Uterus (tissue), 2 donors: ENCODE measurements at regions not wholly inside any gene's neighbourhood (a gene's known extent, or its start where the extent isn't known, plus 50 kb on each side); places are given as distances from the start of the nearest gene placed in this dataset.

Experiments
- POLR2A ChIP-seq, 2 donors: fragments of 450-650 bp; IDR thresholded peaks; one replicate each; pipeline ENCODE4 v1.6.1; 2016; ENCODE audit warnings: antibody characterized with exemption in 2 of 2, mild to moderate bottlenecking in 1 of 2, moderate library complexity in 1 of 2
- TF ChIP-seq, protein P1 (sequence below), 4 experiments: fragments of 200-600 bp in 2 of 4; fragments of 450-650 bp in 2 of 4; sonication (generic) in 2 of 4; IDR thresholded peaks; one replicate each; pipeline ENCODE4 v1.5.1; 2016 to 2019; ENCODE audit warnings: antibody characterized with exemption in 4 of 4, mild to moderate bottlenecking in 2 of 4, moderate library complexity in 1 of 4

- TF ChIP-seq, protein P1, sequence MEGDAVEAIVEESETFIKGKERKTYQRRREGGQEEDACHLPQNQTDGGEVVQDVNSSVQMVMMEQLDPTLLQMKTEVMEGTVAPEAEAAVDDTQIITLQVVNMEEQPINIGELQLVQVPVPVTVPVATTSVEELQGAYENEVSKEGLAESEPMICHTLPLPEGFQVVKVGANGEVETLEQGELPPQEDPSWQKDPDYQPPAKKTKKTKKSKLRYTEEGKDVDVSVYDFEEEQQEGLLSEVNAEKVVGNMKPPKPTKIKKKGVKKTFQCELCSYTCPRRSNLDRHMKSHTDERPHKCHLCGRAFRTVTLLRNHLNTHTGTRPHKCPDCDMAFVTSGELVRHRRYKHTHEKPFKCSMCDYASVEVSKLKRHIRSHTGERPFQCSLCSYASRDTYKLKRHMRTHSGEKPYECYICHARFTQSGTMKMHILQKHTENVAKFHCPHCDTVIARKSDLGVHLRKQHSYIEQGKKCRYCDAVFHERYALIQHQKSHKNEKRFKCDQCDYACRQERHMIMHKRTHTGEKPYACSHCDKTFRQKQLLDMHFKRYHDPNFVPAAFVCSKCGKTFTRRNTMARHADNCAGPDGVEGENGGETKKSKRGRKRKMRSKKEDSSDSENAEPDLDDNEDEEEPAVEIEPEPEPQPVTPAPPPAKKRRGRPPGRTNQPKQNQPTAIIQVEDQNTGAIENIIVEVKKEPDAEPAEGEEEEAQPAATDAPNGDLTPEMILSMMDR (IDR thresholded peaks at IDR 0.05) = no peak
- no peak for TF ChIP-seq POLR2A (IDR thresholded peaks at IDR 0.05)
These were observed 114.4 kb upstream of the WSCD1 start for GRCh38 chr17:5955764-5956163.
